Lung (tissue), 11 donors: ENCODE measurements at regions not wholly inside any gene's neighbourhood (a gene's known extent, or its start where the extent isn't known, plus 50 kb on each side); places are given as distances from the start of the nearest gene placed in this dataset.

Source experiments
- ATAC-seq: fragments of 200-7000 bp; cut with Tn5 transposase; one replicate; pipeline ENCODE4 v1.9.1; 2020; ENCODE audit warnings: moderate number of reproducible peaks; ENCODE audit not compliant: insufficient read depth, low FRiP score
- DNase-seq, 3 donors: peaks; one replicate each; pipeline ENCODE4 v3.0.0-alpha.2; 2013 to 2017
- H3K27ac ChIP-seq, 2 donors: one replicate each; pipeline ENCODE4 v1.5.1; 2013; ENCODE audit warnings: mild to moderate bottlenecking in 2 of 2, moderate library complexity in 2 of 2, control low read depth in 1 of 2, inconsistent platforms in 1 of 2, low read depth in 1 of 2, low read length in 1 of 2
- H3K27me3 ChIP-seq, 3 donors: one replicate each; pipeline ENCODE4 v1.5.1; 2013; ENCODE audit warnings: low read length in 2 of 3; ENCODE audit not compliant: control insufficient read depth in 3 of 3, insufficient read depth in 3 of 3
- H3K36me3 ChIP-seq, 4 donors: one replicate each; pipeline ENCODE4 v1.5.1; 2013; ENCODE audit warnings: low read length in 4 of 4, mild to moderate bottlenecking in 1 of 4, moderate library complexity in 1 of 4; ENCODE audit not compliant: control insufficient read depth in 4 of 4, insufficient read depth in 4 of 4
- H3K4me1 ChIP-seq, 5 donors: one replicate each; pipeline ENCODE4 v1.5.1; 2013; ENCODE audit warnings: low read length in 5 of 5, mild to moderate bottlenecking in 2 of 5, moderate library complexity in 1 of 5; ENCODE audit not compliant: control insufficient read depth in 5 of 5, insufficient read depth in 5 of 5
- H3K4me3 ChIP-seq: one replicate; pipeline ENCODE4 v1.5.1; 2013; ENCODE audit warnings: mild to moderate bottlenecking, control low read depth, moderate library complexity
- H3K9ac ChIP-seq, 2 donors: one replicate each; pipeline ENCODE4 v1.5.1; 2013; ENCODE audit warnings: low read length in 2 of 2, control low read depth in 1 of 2; ENCODE audit not compliant: insufficient read depth in 1 of 2
- H3K9me3 ChIP-seq, 4 donors: one replicate each; pipeline ENCODE4 v1.5.1; 2013; ENCODE audit warnings: low read length in 3 of 4, mild to moderate bottlenecking in 1 of 4, moderate library complexity in 1 of 4; ENCODE audit not compliant: control insufficient read depth in 4 of 4, insufficient read depth in 3 of 4
- CTCF ChIP-seq: IDR thresholded peaks from 2 replicates; pipeline ENCODE4 v1.5.1; 2012; ENCODE audit warnings: mild to moderate bottlenecking; ENCODE audit errors: control extremely low read depth, extremely low read depth
- WGBS, 2 donors: extraction: QIAGEN DNeasy Blood & Tissue Kit; methylation state at CpG; one replicate each; pipeline ENCODE4 v1.1.7; 2013; 5-methylcytosine and 5-hydroxymethylcytosine counted together
- donor health status: control.
- donor health status: control.
- donor health status: Bipolar disorder and iron deficiency.
- donor health status: healthy.
- donor health status: DM: yes; HTN: yes; CAD: no.

DNA sequence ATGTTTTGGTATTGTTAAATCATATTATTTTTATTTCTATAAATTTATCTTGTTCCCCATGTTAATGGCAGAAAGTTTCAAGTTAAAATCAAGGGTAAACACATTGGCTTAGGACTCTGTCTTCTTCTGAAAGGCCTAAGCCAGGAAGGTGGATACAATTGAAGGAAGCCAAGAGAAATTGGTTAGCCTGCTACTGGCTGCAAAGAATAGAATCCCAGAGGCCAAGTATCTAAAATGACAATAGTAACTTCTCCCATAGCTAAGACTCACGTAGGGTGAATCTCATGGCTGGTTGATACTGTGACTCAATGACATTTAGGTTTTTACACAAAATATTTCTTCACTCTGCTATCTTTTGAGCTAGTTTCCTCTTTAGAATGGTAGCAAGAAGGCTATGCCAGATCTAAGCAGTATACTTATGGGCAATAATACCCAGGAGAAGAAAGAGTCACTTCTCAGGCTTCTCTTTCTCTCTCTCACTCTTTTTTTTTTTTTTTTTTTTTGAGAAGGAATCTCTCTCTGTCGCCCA, 621.5 kb upstream of the TBL1XR1 start:
- ATAC-seq, result no peak
- H3K9me3 ChIP-seq, result no peaks in the 10 kb centered on the region
- H3K27ac ChIP-seq, result no peak overlapping the region
- WGBS, 2 donors, result 75 to 78% methylated on average over 2 of the region's 2 CpGs
- no peak for TF ChIP-seq CTCF
- no peak overlapping the region for H3K4me3 ChIP-seq
- DNase-seq, result no peak
- no peaks in the 10 kb centered on the region for H3K27me3 ChIP-seq
- H3K36me3 ChIP-seq, result no peaks in the 10 kb centered on the region
- H3K9ac ChIP-seq, result no peak overlapping the region
- peaks cover 7 to 16% (median 10%) of the 10 kb centered on the region in 5 donors for H3K4me1 ChIP-seq

GRCh38 chr3:177820683-177821316, 623.5 kb upstream of the TBL1XR1 start:
- no peak for ATAC-seq
- Histone ChIP-seq H3K4me1 (peaks cover 10 to 31% (median 19%) of the 10 kb centered on the region in 5 donors), H3K27ac (no peak overlapping the region), H3K9me3 (no peaks in the 10 kb centered on the region), H3K9ac (no peak overlapping the region), H3K36me3 (no peaks in the 10 kb centered on the region), H3K27me3 (no peaks in the 10 kb centered on the region), H3K4me3 (no peak overlapping the region)
- DNase-seq, result no peak
- 24 to 51% methylated on average over 2 of the region's 2 CpGs for WGBS, 2 donors
- TF ChIP-seq CTCF, result no peak

- 70 to 74% methylated on average over 2 of the region's 2 CpGs for WGBS, 2 donors
- peaks cover 13 to 49% (median 21%) of the 10 kb centered on the region in 5 donors for H3K4me1 ChIP-seq
- TF ChIP-seq CTCF, result no peak
Measured at GRCh38 chr3:177822681-177823096, 625.4 kb upstream of the TBL1XR1 start.

More at GRCh38 chr3:177822681-177823096, 625.4 kb upstream of the TBL1XR1 start:
- no peaks in the 10 kb centered on the region for H3K9me3 ChIP-seq
- peak overlapping the region in 1 of 2 donors; percentile 10 for H3K9ac ChIP-seq
- ATAC-seq, result no peak
- H3K4me3 ChIP-seq, result no peak overlapping the region
- no peaks in the 10 kb centered on the region for H3K36me3 ChIP-seq
- no peaks in the 10 kb centered on the region for H3K27me3 ChIP-seq
- H3K27ac ChIP-seq, result no peak overlapping the region
- peak in 2 of 3 donors; percentile 81 to 83 for DNase-seq
